C1 segment of cervical spinal cord (tissue), 14 donors: ENCODE measurements at regions not wholly inside any gene's neighbourhood (a gene's known extent, or its start where the extent isn't known, plus 50 kb on each side); places are given as distances from the start of the nearest gene placed in this dataset.

Experiments used
- DNase-seq, 14 donors: peaks; one replicate each; lab custom pipeline; 2025; lab: John Stamatoyannopoulos, UW

DNA sequence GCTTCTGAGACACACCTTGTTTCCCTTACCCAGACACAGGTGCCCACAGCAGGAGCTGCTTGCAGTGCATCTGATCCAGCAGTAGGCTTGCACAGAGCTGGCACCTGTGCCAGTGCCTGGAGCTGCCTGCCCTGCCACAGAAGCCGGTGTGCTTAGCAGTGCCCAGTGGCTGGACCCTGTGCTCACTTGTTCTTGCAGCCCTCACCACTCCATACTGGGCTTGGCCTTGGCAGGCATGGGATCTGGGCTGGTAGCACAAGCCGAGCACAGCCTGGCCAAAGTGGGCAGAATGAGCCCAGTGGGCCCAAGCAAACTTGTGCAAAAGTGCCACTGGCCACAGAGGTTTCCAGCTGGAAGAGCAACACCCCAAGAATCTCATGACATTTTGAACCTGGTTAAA, 1950.4 kb downstream of the SUCLG1 start:
- DNase-seq, result no peak

DNA sequence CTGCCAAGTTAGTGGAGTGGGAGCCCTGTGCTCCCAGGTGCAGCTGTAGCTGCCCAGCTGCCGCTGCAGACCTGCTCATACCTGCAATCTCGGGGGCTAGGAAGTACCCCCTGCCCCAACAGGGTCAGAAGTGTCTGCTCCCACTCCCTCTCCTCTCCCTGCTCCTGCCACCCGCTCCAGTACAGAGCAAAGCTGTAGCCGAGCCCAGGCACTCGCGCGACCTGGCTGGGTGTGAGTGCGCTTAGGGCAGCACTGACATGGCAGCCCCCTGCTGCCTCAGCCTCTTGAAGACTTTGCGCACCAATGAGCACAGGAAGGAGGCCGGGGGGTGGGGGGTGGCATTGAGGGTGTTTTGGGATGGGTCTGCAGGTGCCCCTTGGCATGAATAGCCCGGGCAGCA, 1951.4 kb downstream of the SUCLG1 start:
- DNase-seq, result peak in 1 of 14 donors; percentile 0

DNA sequence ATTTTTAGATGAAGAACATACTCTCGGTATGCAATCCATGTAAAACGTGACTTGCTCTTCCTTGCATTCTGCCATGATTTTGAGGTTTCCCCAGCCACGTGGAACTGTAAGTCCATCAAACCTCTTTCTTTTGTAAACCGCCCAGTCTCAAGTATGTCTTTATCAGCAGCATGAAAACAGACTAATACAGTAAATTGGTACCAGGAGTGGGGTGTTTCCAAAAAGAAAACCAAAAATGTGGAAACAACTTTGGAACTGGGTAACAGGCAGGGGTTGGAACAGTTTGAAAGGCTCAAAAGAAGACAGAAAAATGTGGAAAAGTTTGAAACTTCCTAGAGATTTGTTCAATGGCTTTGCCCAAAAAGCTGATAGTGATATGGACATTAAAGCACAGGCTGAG, 1957.9 kb downstream of the SUCLG1 start:
- no peak for DNase-seq

DNA sequence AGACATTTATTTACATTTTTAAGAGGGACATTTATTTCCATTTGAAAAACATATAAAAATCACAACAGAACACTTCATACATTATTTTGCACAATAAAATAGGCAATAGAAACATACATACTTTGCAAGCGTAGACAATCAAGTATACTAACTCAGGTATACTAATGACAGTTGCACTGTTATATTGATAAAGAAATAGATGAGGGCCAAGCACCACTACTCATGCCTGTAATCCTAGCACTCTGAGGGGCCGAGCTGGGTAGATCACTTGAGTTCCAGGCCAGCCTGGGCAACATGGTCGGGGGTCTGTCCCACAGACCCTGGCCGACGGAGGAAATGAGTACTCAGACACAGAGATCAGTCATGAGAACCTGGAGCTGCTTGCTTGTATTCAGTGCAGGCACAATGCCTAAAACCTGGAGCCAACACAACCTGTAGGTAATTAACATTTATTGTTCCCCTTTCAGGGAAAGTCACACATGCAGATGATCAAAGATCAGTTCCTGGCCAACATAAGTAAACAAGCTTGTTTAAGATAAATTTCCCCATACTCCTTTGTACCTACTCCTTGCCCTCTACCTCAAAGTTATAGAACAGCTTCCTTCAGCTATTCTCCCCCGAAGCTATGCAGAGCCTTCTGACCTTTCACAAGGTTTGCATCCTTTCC, 1960.2 kb downstream of the SUCLG1 start:
- DNase-seq, result no peak

DNA sequence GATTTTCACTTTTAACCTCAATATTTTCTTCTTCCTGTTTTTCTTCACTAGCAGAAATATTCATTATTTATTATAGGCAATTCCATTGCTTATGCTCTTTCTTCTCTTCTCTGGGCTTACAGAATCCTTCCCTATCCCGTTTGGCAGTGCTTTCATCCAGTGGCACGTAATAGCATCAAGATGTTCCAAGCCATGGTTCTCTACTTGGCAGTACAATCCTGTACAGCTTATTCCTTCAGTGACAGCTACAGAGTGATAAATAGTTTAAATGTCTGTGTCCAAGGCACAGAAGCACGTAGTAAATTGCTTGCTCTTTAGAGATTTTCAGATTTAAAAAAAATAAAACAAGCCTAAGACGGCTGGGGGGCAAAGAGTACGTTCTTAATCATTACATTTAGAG, 1964.3 kb downstream of the SUCLG1 start:
- DNase-seq, result no peak

DNA sequence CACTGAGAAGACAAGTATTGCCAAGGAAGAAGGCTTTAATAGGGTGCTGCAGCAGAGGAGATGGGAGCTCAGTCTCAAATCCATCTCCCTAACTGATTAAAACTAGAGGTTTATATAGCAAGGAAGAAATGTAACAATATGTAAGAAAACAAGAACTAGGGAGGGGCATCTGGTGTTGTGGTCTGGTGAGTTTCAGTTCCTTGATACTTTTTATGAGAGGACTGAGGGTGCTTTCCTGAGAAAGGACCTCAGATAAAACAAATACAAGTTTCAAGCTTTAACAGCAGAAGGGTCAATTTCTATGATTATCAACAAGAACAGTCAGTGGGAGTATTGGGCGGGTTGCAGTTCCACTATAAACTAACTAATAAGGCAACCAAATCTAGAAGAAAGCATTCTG, 1967.5 kb downstream of the SUCLG1 start:
- DNase-seq, result no peak

DNA sequence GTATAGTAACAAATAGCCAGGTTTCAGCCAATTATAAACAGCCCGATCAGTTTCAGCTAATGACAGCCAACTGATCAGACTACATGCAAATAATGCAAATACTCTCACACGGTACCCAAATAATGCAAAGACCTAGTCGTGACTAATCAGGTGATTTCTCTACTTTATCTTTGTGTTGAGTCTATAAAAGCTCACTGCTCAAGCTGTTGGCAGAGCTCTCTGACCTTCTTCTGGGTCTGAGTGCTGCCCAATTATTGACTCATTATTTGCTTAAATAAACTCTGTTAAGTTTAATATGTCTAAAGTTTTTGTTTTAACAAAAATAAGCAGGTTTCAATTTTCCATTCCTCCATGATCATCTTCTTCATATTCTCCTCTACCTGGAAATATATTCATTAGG, 1971.7 kb downstream of the SUCLG1 start:
- DNase-seq, result no peak

DNA sequence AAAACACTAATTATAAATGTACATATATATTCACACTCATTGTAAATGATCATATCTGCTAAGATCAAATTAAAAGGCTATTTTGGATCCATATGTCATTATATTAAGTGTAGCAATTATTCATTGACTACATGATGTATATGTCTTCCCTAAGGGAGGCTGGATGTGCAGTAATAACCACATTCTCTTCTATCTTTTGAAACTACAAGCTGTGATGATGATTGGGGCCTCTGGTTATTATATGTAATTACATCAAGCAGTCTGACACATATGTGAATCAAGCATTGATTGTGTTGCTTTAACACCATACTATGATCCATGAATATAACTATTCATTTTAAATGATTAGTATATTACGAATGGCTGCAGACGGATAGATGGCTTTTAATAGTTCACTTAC, 1973.4 kb downstream of the SUCLG1 start:
- no peak for DNase-seq

DNA sequence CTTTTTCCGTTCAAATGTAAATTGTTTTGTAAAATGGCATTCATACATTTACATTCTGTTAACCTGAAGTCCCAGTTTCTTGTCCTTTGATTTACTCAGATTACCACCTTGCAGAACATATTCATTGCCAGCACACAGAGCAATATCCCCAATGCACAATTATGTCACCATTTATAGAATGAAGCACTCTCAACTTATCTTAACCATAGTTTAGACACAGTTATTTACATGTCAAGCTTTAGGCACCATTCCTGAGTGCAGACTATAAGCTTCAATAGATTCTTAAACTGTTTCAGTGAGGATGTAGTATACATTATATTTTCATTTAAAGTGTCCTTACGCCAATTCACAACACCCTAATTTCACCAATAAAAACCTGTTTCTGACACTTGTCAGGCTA, 1977.9 kb downstream of the SUCLG1 start:
- DNase-seq, result no peak

DNA sequence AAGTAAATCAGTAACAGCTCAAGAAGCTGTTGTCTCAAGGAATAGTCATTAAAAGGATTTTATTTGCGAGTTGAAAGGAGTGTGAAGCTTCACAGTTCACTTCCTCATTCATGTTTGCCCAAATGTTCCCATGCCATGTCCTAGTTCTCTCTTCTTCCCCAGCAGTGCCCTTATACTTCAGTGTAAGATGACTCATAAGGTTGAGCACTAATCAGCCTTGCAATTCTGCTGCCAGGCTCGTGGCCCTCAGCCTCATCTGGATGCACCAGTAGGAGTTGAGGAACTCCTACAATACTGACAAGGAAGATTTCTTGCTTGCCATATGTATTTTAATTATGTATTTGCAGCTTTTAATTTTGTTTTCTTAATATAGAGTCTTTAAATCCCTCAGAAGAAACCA, 1980.4 kb downstream of the SUCLG1 start:
- no peak for DNase-seq

DNA sequence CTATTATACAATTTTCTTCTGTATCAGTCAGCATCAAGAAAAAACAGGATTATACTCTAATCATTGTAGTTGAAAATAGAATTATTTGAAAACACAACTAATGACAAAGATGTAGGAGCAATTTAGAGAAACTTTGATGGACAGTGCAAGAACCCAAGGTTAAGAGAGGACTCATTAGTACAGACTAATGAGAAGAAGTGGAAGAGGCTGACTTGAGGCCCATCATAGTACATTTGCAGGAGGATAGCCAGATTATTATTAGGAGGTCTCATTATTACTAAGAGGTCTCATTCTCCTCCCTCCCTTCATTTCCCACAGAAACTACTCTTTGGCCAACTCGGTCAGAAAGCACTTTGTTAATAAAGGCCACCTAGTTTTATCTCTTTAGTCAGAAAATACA, 1983.0 kb downstream of the SUCLG1 start:
- DNase-seq, result no peak

DNA sequence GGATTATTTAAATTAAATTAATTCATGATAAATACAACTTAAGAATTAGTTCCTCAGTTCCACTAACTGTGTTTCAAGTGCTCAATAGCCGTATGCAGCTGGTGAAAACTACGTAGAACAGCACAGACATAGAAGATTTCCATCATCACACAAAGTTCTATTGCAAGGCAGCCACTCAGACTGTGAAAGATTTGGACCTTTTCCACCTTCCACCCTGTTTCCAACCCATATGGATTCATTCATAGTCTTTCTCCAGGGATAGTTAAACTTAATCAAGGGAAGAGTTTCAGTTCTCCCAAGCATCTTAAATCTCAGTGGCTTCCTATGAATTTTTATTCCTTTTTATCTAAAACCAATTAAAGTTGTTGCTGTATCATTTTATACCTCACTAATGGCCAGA, 2030.8 kb downstream of the SUCLG1 start:
- no peak for DNase-seq

DNA sequence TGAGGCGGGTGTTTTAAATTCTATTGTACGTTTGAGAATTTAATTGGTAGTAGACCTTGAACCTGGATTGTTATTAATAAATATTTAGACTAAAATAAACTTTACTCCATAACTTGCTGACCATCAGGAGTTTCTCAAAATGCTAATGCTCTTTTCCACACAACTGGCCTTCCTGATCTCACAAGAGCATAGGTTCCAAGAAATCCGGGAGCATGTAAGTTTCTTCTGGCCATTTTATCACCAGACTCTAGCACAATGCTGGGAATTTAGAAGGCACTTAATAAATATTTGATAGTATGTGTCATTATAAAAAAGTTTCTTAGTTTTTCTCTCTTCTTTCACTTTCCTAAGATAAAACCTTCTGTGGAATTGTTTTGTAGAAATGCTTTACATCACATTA, 2047.1 kb downstream of the SUCLG1 start:
- DNase-seq, result no peak

DNA sequence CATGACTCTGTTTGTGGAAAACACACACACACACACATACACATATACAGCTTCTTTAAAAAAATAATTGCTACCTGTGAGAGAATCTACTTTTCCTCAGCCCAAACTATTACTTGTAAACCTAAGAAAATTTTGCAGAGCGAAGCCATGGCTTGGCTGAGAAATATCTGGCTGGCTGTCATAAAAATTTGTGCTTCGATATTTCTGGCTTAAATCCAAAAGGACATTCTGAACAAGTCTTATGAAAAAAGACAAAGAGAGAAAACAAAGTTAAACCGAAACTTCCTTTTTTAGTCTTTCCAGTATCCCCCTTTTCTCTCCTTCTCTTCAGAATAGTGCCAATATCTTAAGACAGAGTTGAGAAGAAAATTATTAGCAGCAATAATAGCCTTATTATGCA, 2048.0 kb downstream of the SUCLG1 start:
- DNase-seq, result no peak

DNA sequence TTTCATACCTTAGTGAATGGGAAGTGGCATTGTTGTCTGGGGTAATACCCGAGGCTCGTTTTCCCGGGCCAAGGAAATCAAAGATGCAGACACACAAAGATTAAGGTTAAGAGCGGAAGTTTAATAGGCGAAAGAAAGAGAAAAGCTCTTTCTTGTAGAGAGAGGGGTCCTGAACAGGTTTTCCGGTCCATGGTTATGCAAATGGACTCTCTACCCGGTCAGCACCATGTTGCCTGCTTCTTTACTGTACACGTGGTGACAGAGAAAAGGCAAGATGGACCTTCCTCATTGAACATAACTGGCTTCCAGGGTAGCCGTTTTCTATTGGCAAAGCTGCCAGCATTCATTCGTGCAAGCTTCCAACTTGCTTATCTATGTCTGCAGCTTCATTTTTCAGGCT, 2063.5 kb downstream of the SUCLG1 start:
- no peak for DNase-seq

DNA sequence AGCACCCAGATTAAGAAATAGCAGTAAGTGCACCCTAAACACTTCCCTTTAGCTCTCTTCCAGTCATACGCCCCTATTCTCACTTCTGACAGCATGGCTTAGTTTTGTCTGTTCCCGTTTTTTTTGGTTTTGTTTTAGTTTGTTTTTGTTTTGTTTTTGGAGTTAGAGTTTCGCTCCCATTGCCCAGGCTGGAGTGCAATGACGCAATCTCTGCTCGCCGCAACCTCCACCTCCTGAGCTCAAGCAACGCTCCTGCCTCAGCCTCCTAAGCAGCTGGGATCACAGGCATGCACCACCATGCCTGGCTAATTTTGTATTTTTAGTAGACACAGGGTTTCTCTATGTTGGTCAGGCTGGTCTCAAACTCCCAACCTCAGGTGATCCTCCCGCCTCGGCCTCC, 2067.7 kb downstream of the SUCLG1 start:
- no peak for DNase-seq

DNA sequence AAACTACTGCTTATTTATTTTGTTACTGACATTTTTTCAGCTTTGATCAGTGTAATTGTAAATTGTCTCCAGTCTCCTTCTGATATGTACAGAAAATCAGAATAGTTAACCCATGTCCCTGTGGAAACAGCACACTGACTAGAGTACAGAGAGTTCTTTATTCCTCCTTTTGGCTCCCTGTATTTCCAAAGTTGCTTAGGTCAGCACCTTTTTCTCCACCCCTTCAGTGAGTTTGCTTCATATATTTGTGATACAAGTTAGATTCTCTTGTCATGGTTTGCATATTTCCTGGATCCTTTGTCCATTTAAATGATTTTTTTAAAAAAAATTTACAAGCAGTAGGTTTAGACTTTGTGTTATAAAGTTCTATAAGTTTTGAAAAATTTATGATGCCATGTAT, 2051.1 kb upstream of the LRRTM1 start:
- no peak for DNase-seq

DNA sequence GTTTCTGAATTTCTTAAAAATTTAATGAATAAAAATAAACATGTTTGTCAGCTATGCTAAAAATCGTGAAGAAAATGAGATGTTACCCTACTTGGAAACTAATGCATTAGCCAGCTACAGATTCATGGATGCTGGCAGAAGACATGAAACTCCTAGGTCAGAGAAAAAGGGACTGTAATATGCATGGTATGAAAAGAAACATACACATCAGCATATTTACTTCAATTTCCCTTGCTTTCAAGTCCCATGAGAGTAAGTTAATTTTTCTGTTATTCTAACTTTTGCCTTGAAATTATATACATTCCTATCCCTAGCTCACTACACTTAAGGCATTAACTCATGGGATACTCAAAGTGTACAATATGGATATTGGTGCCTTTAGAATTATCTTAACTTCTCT, 2041.4 kb upstream of the LRRTM1 start:
- no peak for DNase-seq

DNA sequence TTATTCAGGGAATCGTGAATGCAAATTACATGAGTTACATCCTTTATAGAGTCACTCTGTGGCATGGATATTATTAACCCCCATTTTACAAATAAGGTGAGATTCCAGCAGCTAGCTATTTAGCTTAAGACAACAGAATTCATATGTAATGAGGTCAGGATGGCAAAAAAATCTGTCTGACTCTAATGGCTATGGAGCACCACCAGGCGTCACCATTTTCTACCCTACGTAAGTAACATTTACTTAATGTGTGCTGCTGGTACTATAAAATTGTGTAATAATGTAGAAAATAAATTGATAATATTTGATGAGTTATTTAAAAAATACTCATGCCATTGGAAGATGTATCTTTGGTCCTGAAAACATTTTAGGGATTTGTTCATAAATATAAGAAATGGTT, 2040.1 kb upstream of the LRRTM1 start:
- no peak for DNase-seq

DNA sequence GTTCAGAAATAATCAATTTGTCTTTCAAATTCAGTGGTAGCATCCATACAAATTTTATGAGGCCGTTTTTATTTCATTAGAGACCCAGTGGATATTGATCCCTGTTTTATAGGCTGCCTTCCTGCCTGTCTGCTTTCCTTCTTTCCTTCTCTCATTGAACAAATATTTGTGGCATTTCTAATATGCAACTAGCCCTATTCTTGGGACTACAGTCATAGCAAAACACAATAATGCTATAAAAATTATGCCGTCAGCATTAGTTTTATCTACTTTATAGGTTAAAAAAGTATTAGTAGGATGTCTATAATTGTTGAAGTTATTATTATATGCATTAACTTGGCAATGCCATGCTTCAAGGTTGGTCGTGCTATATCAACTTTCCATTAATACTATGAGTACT, 2037.8 kb upstream of the LRRTM1 start:
- no peak for DNase-seq

DNA sequence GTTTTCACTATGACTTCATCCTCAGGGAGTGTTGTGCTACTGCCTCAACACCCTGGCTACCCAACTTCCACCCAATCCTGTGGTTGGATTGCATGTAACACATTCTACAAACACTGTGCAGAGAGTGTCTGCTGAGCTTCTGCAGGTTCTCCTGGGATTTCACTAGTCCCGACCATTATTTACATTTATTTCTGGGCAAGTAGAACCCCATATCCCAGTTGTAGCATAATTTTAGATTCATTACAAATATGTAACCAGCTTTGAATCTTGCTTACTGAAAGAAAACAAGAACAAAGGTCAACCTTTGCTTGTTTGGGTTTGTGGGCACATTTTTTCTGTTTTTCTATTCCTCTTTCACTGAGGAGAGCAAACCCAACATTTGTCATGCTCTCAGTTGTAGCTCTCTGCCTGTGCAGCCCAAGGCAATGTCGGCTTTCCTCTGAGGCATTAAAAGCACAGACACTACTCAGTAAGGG, 2036.1 kb upstream of the LRRTM1 start:
- DNase-seq, result no peak

DNA sequence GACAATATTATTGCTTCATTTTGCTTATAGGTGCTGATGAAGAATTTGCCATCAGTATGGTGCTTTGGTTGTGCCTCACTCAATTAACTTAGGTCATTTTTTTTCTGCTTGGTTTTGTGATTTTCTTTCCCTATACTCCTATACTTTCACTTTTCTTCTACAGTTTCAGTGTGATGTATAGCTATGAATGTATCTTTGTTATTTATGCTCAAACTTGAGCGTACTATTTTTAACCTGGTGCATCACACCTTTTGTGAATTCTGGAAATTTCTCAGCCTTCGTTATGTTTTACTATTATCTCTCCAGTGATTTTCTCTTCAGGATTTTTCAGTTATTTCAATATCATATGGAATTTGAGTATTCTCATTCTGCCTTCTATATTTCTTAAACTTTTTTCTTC, 2035.3 kb upstream of the LRRTM1 start:
- DNase-seq, result no peak

DNA sequence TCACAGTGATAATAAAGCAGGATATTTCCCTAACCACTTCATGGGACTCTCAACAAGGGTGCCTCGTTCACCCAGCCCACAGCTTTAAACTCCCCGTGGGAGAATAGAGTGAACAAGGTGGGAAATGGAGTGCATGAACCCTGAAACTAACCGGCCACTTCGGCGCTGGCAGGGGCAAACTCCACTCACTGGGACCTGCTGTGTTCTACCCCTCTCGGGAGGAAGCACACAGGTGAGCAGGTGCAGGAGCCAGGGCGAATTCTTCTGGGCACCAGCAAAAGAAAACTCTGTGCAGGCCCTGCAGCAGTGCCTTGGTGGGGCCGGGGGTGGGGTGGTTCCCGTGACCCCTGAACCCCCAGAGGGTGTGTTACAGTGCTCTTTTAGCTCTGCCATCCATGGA, 2029.1 kb upstream of the LRRTM1 start:
- DNase-seq, result no peak

DNA sequence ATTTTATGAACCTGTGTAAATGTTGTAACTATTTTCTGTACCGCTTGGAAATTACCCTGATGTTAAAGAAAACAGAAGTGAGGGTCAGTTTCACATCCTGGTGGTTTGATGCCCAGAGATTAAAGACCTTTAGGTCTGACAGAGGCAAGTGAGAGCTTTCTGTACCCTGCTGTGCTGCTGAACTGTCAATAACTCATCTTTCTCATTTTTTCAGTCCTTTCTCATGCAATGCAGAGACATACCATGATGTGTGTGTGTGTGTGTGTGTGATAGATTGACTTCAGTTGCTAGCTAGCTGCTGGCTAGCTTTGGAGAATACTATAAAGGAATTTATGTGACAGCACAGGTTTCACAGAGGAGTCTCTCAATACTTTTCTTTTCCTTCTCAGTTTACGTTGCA, 2025.6 kb upstream of the LRRTM1 start:
- no peak for DNase-seq
